ENCODE measurements at regions not wholly inside any gene's neighbourhood (a gene's known extent, or its start where the extent isn't known, plus 50 kb on each side); places are given as distances from the start of the nearest gene placed in this dataset.

DNA sequence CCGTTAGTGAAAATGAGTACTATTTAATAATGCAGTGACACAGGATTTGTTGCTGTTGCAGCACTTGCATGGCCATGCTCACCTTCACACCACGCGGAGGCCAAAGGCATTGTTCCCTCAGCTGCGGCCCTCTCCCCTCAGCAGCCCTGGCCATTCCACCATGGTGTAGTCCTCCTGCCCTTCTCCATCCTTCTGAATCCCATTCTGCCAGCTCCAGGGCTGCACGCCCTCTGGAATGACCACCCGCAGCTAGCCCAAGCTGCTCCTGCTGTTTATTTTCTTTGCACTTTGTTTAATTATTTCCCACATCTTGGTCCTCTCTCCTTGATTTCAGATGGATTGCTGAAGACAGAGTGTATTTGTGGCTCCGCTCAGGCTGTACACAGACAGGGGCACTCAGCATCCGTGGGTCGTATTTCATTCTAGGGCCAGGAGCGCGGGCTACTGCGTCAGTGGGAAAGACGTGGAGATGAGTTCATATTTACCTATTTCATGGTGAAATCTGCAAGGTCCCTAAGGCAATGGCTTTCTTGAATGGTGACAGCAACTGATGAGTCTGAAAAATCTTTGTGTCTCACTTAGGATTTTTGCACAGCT lies 81.4 kb upstream of the DUSP22 start:
- DNase-seq: no peak

DNA sequence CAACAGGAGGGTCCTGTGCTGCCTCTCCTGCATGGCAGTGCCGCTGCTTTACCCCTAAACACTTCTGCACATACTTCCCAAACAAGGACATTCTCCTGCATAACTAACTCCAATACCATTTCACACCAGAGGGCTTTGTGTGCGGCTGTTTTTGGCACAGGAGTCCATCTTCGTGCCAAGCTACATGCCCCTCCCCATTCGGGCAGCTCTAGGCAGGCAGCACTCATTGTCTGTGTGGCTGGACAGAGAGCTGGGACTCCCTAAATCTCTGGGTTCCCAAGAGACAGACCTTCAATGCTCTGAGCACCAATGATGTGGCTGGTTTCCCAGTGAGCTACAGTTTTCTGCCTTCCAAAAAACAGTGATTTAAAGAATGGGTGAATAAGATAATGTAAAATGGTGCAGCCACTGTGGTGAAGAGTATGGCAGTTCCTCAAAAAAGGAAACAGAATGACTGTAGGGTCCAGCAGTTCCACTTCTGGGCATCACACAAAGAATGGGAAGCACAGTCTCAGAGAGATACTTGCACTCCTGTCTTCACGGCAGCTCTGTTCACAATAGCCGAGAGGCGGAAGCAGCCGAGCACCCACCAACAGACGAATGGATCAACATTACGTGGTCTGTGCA lies 80.3 kb upstream of the DUSP22 start:
- no peak for DNase-seq

DNA sequence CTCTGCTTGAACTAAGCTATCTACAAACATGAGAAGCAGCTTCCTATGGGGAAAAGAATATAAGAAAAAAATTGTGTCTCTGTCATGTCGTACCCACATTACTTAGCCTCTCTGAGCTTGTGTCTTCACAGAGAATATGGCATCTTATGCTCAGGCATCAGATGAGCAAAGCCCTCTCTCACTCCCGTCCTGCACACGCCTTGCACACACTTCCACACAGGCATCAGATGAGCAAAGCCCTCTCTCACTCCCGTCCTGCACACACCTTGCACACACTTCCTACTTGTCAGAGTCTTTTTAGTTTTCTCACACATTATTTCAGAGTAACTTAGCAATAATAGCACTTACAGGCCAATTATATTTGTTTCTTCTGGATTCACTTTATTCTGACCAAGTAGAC lies 79.0 kb upstream of the DUSP22 start:
- no peak for DNase-seq

DNA sequence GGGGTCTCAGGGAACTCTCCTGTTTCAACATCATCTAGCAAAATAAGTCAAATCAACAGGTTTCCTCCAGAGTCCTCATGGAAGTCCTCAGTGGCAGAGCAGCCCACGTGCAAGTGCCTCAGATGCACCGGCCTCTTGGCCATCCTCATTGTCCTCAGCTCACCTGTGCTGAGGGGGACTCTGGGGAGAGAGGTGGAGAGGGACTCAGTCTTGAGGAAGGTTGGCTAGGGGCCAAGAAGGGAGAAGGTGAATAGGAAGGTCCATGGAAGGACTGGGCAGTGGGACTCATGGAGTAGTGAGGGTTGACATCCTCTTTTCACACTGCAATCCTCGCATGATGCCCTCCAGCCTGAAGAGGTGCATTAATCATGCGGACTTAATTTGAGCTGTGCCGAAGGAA lies 77.9 kb upstream of the DUSP22 start:
- no peak for DNase-seq

DNA sequence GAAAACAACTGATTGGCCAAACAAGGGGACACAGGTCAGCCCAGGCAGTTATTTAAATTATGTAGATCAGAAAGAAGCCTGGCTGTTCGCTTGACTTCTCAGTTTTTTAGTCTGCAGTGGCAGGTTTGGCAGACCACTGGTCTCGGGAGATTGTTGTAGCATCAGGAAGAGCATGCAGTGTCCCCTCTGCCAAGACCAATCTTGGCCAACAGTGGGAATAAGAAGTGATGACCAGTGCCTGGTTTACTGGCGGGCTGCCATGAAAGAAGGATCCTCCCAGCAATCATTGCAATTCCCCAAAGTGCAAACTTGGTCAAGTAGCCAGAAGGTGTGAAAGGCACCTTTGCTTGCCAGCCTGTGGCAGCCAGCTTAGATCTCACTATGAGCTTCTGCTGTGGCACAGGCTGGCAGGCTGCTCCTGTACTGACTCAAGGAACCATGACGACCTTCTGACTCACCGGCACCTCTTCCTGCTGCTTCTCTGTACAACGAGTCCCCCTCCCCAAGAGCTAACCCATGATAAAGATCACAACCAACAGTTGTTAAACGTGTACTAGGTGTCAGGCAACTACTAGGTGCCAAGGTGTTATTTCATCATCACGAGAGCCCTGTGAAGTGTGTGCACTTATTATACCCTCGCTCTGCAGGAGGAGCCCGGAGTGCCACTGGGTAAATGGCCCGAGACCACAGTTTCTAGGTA lies 76.8 kb upstream of the DUSP22 start:
- DNase-seq: no peak

DNA sequence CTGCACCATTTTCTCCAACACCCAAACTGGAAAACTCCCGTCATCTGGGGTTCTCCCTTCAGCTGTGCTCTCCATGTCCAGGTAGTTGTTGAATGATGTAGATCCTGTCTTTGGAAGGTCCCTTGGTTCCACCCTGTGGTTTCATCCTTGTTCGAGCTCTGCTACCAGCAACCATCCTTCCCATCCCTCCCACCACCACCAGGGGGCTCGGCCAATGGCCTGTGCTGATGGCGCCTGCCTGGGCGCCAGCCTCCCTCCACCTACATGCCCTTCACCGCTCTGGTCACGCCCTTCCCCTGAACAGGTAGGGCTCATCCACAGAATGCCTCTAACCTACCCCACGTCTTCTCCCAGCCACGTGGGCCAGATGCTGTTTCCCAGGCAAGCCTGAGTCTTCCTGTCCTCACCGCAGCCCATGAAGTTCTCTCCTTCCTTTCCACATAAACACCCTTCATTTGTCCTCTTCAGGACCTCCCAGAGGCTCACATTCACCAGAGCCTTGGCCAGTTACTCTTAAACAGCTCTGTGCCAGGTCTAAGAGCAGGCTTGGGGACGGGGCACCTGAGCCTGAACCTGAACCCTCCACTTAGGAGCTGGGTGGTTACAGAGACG lies 75.1 kb upstream of the DUSP22 start:
- DNase-seq: no peak

DNA sequence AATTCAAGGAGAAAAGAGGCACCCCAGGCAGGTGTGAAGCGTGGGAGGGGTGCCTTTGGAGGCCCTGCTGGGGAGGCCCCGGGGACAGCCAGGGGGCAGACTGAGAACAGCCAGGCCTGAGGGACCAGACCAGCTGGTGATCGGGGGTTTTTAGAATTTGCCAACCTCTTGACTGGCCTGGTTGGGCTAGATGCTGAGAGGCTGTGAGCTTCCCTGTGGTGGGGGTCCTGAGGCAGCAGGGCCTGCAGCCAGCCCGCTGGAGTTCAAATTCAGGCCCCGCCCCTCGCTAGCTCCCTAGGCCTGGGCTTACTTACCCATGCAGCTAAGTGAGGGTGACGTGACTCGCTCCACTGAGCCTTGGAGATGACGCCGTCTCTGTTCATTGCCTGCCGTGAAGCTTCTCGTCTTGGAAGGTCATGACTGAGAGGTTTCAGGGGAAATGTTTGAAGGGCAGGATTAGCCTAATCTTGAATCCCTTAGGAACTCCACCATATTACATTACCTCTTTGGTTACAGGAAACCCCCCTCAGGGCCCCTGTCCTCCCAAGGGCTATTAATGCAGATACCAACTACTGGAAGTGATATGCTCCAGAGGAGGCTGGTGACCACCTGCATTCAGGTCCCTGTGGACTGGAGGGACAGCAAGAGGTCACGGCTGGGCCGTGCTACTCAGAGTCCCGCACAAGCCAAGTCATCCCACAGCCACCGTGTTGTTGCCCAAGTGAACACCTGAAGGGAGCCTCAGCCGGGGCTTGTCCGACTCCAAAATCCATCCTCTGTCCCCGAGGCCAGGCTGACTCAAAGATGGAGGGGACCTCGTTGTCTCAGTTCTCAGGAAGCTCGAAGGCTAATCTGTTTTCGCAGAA lies 73.9 kb upstream of the DUSP22 start:
- no peak for DNase-seq

DNA sequence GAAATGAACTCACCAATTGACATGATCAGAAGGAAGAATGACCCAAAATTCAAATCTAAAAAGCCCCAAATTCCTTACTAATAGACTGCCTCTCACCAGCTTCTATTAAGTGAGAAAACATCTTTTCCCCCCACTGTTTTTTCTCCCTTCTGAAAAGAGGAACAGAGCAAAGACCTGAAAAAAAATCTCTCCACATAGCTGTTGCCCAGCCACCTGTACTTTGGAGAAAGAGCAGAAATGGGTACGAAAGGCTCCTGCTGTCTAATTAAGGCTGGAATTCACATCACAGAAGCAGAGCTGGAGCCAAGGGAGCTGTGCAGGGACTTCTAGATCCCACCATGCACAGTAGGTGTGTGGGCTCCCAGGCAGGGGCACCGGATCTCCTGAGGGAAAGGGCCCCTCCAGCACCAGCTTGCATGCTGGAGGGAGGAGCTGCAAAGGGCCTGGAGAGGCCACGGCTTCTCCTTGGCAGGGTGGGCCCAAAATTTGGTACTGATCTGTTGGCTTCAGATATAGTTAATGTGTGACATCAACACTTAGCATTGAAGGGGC lies 73.2 kb upstream of the DUSP22 start:
- DNase-seq: no peak

DNA sequence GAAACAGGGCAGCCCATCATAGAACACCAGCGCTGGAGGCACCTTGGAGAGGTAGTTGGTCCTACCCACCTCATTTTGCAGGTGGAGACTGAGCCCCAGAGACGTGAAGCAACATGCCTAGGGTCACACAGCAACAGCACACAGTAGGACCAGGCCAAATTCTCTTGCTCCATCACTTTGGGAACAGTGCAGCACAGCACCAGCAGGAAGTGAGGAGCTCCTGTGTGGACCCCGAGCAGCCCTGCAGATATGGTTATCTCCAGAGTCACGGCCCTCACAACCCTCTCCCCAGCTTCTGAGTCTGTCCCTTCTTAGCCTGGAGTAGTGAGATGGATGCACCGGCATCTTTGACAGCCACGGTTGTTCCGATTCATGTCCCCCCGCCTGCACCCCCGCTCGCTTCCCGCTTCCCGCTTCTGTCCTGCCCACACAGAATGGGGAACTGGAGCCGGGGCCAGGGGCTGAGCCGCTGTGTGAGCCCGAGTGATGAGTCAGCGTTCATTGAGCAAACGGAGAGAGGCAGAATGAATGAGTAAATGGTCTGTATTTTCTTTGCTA lies 72.6 kb upstream of the DUSP22 start:
- DNase-seq: no peak

DNA sequence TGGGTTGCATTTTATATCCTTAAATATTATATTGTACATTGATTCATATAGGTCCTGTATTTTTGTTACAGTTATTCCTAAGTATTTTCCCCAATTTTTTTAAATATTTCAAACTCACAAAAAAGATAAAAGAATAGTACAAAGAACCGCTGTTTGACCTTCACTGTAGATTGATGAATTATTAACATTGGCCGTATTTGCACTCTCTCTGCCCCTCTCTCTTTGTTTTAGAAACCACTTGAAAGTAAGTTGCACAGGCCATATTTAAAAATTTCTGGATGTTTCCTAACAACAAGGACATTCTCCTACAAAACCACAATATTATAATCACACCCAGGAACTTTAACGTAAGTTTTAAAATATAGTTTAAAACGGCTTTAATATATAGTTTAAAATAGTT lies 72.0 kb upstream of the DUSP22 start:
- DNase-seq: no peak

DNA sequence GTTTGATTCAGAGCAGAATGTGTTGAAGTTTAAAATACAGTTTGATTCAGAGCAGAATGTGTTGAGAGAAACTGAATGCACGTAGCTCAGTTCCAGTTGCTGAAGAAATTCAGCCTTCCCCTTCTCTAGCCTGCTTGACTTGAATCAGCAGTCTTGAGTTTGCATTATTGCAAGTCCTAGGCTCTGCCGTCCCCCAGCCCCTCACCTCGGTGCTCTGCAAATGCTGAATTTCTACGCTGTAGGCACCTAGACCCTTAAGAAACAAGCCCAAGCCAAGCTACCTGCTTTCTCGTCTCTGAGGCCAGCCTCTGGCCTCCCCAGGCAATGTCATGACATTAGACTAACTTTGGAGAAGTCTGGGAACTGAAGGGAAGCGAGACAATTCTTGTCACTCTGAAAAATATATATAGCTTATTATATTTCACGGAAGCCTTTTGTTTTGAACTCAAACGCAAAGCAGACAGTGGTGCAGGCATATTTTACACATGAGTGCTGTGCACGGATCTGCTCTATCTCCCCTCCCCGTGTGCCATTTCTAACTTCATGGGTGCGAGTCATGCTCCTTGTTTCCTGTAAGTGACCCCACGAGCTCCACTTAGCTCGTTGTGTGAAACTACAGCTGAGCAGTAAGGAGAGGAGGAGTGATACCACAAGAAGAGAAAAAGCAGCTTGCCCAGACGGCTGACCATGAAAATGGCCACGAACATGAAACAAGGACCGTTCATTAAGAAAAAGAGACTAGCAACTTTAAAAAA lies 71.4 kb upstream of the DUSP22 start:
- no peak for DNase-seq

DNA sequence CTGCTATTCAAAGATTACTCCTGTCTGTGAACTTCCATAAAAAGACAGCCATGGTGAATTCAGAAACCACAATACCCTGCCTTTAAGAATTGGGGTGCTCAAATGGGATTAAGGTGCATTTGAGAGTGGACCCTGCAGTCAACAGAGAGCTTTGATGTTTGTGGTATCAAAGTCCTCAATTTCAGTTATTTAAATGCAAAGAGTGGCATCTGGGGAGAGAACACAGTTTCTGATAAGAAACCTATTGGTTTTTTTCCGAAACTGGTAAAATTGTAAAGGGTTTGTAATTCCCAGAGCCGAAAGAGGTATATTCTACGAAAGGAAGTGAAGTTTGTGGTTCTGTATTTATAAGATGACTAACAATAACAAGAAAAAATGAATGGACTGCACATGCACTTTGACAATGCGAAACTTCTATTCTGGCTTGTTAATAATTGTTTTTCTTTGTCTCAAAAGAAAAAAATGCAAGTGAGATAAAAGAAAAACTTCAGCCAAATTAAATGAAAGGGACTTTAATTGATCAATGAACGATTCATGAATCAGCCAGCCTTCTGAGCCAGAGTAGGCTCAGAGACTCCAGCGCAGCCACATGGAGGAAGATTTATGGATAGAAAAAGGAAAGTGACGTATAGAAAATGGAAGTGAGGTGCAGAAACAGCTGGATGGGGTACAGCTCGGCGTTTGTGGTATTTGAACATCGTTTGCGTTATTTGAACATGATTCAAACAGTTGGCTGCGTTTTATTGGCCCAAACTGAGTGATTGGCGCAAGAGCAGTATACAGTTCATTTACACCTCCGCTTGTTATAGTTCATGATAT lies 70.5 kb upstream of the DUSP22 start:
- DNase-seq: no peak

DNA sequence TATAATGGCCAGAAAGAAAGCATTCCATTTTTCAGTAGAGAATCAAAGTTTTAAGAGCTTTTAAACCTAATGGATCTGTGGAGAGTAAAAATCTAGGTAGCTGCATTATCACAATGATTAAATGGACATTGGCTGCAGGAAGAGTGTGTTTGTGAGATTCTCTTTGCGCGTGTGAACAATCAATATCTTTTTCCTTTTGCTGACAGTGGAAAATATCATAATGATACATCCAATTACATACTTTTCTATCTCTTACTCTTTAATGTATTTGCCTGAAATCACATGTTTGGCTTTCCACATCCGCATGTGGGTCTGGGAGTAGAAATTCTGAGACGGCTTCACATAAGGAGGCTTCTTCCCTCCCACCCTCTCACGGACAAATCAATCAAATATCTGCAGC lies 69.8 kb upstream of the DUSP22 start:
- DNase-seq: no peak

DNA sequence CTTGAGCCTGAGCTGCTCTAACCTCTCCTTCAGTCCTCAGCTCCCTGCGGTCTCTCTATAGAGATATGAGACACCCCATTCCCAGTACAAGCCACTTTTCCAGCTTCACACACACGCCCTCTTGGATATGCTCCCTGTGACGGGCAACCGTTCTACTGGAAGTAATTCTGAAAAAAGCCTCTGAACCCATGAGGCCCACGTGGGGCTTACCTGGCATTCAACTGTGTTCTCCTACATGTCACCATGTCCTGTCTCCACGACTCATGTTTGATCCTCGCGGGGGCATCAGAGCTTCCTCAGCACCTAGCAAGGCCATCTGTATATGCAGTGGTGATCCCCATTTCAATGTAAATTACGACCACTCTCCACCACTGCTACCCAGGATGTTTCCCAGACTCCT lies 69.2 kb upstream of the DUSP22 start:
- DNase-seq: no peak

DNA sequence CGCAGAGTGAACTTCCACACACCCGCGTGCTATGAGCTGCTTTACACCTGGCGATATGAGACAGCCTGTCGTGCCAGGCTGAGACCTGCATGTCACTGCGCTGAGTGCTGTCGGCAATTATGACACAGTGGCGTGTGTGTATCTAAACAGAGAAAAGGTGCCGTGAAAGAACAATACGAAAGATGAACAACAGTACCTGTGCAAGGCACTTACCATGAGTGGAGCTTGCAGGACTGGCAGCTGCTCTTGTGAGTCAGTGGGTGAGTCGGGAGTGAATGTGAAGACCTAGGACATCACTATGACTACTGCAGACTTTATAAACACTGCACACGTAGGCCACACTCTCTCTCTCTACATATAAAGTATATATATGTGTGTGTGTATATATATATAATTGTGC lies 68.5 kb upstream of the DUSP22 start:
- DNase-seq: no peak

DNA sequence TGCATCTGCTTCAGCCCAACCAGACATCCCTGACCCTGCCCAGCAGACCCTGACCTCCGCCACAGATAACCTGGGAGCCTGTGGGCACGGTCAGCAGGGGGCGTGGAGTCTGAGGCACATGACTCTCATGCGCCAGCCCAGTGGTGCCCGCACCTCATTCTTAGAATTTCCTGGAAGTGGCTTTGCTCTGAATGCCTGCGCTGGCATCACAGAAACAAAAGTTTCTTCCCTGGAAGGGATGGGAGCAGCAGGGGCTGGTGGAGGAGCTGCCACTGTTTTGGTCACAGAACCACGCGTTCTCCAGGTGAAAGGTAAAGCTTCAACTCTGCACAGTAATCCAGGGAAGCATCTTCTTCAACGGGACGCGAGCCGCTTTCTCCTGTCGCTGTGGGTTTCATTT lies 67.9 kb upstream of the DUSP22 start:
- no peak for DNase-seq

DNA sequence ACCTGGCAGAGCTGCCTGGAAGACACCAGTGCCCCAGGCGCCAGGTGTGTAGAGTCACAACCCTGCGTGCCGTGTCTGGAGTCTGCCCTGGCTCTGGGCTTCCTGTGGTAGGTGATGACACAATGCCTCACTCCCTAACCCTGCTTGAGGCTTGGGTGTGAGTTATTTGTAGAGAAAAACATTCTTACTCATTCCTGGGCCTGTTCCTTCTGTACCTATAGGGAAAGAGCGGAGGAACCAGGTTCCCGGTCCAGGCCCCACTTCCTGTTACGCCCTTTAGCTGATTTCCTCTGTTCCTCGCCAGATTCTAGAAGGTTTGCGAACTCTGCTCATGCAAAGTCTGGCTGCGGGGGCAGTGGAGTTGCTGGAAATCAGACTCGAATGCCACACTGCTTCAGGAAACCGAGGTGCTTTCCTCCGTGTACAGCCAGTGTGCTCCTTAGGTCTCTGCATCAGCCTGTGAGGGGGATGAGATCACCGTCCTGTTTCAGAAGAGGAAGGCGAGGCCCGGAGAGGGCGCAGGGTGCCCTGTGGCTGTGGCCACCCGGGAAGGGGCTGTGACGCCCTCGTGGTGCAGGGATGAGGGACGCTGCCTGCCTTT lies 67.1 kb upstream of the DUSP22 start:
- DNase-seq: peak; percentile 14

DNA sequence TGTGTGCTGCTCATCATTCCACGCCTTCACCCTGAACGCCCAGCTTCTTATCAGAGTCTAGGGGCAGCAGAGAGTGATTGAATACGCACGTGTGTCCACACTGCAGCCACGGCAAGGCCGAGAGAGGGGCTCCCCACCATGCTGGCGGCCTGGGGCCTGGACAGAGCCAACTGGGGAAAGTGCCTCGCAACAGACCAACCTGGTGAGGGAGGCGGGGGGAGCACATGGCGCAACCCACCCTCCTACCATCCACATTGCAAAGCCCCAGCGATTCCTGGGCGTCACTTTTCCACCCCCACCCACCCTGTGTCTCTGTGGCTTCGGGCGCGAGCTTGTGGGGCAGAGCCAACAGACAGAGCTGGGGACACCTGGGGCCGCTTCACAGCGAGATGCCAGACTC lies 66.4 kb upstream of the DUSP22 start:
- no peak for DNase-seq

DNA sequence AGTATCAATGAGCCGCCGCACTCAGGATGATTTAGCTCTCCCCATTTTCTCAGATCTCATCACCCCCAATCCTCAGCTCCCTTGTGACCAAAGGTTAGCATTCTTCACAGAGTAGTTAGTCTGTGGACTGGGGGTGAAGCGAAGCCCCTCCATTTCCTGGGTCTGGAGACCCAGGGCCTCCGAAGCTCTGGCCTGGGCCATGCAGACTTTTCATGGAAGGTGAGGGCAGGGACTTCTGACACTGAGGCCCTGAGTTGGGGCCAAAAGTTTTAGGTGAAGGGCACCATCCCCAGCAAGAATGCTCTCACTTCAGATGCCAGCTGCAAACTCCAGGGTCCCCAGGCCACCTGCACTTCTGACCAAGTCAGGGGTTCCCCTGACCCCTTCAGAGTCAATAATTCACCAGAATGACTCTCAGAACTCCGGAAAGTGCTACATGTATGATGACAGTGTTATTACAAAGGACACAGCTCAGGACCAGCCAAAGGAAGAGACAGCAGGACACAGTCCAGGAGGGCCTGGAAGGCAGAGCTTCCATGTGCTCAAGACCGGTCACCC lies 65.7 kb upstream of the DUSP22 start:
- DNase-seq: no peak
